AG09309 (cell line): ENCODE measurements at regions not wholly inside any gene's neighbourhood (a gene's known extent, or its start where the extent isn't known, plus 50 kb on each side); places are given as distances from the start of the nearest gene placed in this dataset.
A peak's percentile ranks its signal among the peaks of the same experiment; 100 is the strongest.
"Not testable (repeated sequence)": the region's sequence is repeated elsewhere in the genome, so short reads cannot be mapped to it uniquely, and the experiment has no call there.

ENCODE experiments used
- DNase-seq: peaks from one replicate; pipeline ENCODE4 v3.0.0-alpha.2; 2010; ENCODE audit warnings: low read depth
- H3K4me3 ChIP-seq: 2 replicates; pipeline ENCODE4 v1.5.1; 2011; ENCODE audit warnings: mild to moderate bottlenecking, low read depth, low read length, moderate library complexity; ENCODE audit not compliant: control insufficient read depth
- CTCF ChIP-seq: IDR thresholded peaks from 2 replicates; pipeline ENCODE4 v1.5.1; 2011; ENCODE audit warnings: mild to moderate bottlenecking, low read depth, low read length, inconsistent platforms; ENCODE audit not compliant: insufficient read depth, control insufficient read depth; ENCODE audit errors: missing control alignments

- TF ChIP-seq CTCF: no peak
- DNase-seq: no peak
These were observed 88.9 kb downstream of the IRX5 start for GRCh38 chr16:55019419-55020131.

DNA sequence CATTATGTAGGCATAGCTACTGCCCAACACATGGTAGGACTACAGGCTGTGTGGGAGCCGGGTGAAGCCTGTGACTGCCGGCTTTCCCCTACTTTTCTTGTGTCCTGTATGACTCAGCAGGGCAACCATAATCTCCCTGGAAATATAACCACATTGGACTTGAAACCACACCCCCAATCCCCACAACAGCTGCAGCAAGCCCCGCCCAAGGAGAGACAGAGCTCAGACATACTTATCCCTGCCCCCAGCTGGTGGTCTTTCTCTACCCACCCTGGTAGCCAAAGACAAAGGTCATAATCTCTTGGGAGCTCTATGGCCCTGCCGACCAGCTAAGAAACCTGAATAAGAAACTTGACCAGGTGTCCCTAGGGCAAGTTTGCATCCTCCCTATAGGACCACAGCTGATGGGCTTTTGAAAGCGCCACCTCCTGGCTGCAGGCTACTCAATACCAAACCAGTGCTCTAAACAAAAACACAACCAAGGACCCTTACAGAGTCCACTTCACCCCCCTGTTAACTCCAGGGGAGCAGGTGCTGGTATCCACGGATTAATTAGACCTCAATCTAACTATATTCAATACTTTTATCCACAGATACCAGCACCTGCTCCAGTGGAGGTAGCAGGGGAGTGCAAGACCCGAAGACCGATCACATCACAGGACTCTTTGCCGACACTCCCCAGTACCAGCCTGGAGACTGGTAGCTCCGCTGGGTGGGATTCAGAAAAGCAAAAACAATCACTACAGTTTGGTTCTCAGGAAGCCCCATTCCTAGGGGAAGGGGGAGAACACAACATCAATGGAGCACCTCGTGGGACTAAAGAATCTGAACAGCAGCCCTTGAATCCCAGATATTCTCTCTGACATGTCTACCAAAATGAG is 91.2 kb downstream of the IRX5 start:
- no peak overlapping the region for H3K4me3 ChIP-seq

More at GRCh38 chr16:55019419-55020131, 88.9 kb downstream of the IRX5 start:
- H3K4me3 ChIP-seq: no peak overlapping the region

DNA sequence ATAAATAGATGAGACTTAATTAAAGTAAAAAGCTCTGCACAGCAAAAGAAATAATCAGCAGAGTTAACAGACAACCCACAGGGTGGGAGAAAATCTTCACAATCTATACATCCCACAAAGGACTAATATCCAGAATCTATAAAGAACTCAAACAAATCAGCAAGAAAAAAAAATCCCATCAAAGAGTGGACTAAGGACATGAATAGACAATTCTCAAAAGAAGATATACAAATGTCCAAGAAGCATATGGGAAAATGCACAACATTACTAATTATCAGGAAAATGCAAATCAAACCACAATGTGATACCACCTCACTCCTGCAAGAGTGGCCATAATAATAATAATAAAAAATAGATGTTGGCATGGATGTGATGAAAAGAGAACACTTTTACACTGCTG is 96.6 kb downstream of the IRX5 start:
- DNase-seq, H3K4me3 ChIP-seq: not testable (repeated sequence)

More for the DNA sequence above, 91.2 kb downstream of the IRX5 start:
- DNase-seq: peak; percentile 45
- peak; percentile 22 for TF ChIP-seq CTCF

- no peak overlapping the region for H3K4me3 ChIP-seq
- no peak for TF ChIP-seq CTCF
- DNase-seq: no peak
These were observed 98.8 kb downstream of the IRX5 start for GRCh38 chr16:55029509-55029908.

GRCh38 chr16:55030944-55031343 is 100.3 kb downstream of the IRX5 start:
- TF ChIP-seq CTCF: no peak
- DNase-seq: no peak
- H3K4me3 ChIP-seq: no peak overlapping the region

DNA sequence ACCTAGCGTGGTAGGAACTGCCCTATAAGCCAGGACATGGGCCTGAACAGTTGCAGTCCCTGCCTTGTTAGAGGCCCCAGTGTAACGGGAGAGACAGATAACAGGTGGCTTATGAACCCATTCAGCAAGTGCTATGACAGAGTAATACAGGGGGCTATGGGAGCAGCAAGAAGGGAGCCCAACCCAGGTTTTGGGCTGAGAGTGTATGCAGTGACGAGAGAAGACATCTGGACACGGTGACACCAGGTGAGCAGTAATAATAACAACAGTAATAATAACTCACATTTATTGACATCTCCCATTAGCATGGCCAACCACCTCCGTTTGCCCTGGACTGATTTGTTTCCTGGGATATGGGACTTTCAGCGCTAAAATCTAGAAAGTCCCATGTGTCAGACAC is 100.8 kb downstream of the IRX5 start:
- no peak overlapping the region for H3K4me3 ChIP-seq
- TF ChIP-seq CTCF: no peak
- DNase-seq: no peak
